H1 (cell line): ENCODE measurements at regions not wholly inside any gene's neighbourhood (a gene's known extent, or its start where the extent isn't known, plus 50 kb on each side); places are given as distances from the start of the nearest gene placed in this dataset.

Experiments
- TF ChIP-seq, protein P1 (sequence below): fragments of 300-600 bp; sonication (generic); IDR thresholded peaks from 2 replicates; pipeline ENCODE4 v1.7.1; 2012; ENCODE audit warnings: low read length, moderate library complexity, mild to moderate bottlenecking, inconsistent platforms; ENCODE audit not compliant: insufficient replicate concordance

GRCh38 chr10:47173929-47174442 is 126.0 kb upstream of the GDF10 start (continued):
- TF ChIP-seq, protein P1, sequence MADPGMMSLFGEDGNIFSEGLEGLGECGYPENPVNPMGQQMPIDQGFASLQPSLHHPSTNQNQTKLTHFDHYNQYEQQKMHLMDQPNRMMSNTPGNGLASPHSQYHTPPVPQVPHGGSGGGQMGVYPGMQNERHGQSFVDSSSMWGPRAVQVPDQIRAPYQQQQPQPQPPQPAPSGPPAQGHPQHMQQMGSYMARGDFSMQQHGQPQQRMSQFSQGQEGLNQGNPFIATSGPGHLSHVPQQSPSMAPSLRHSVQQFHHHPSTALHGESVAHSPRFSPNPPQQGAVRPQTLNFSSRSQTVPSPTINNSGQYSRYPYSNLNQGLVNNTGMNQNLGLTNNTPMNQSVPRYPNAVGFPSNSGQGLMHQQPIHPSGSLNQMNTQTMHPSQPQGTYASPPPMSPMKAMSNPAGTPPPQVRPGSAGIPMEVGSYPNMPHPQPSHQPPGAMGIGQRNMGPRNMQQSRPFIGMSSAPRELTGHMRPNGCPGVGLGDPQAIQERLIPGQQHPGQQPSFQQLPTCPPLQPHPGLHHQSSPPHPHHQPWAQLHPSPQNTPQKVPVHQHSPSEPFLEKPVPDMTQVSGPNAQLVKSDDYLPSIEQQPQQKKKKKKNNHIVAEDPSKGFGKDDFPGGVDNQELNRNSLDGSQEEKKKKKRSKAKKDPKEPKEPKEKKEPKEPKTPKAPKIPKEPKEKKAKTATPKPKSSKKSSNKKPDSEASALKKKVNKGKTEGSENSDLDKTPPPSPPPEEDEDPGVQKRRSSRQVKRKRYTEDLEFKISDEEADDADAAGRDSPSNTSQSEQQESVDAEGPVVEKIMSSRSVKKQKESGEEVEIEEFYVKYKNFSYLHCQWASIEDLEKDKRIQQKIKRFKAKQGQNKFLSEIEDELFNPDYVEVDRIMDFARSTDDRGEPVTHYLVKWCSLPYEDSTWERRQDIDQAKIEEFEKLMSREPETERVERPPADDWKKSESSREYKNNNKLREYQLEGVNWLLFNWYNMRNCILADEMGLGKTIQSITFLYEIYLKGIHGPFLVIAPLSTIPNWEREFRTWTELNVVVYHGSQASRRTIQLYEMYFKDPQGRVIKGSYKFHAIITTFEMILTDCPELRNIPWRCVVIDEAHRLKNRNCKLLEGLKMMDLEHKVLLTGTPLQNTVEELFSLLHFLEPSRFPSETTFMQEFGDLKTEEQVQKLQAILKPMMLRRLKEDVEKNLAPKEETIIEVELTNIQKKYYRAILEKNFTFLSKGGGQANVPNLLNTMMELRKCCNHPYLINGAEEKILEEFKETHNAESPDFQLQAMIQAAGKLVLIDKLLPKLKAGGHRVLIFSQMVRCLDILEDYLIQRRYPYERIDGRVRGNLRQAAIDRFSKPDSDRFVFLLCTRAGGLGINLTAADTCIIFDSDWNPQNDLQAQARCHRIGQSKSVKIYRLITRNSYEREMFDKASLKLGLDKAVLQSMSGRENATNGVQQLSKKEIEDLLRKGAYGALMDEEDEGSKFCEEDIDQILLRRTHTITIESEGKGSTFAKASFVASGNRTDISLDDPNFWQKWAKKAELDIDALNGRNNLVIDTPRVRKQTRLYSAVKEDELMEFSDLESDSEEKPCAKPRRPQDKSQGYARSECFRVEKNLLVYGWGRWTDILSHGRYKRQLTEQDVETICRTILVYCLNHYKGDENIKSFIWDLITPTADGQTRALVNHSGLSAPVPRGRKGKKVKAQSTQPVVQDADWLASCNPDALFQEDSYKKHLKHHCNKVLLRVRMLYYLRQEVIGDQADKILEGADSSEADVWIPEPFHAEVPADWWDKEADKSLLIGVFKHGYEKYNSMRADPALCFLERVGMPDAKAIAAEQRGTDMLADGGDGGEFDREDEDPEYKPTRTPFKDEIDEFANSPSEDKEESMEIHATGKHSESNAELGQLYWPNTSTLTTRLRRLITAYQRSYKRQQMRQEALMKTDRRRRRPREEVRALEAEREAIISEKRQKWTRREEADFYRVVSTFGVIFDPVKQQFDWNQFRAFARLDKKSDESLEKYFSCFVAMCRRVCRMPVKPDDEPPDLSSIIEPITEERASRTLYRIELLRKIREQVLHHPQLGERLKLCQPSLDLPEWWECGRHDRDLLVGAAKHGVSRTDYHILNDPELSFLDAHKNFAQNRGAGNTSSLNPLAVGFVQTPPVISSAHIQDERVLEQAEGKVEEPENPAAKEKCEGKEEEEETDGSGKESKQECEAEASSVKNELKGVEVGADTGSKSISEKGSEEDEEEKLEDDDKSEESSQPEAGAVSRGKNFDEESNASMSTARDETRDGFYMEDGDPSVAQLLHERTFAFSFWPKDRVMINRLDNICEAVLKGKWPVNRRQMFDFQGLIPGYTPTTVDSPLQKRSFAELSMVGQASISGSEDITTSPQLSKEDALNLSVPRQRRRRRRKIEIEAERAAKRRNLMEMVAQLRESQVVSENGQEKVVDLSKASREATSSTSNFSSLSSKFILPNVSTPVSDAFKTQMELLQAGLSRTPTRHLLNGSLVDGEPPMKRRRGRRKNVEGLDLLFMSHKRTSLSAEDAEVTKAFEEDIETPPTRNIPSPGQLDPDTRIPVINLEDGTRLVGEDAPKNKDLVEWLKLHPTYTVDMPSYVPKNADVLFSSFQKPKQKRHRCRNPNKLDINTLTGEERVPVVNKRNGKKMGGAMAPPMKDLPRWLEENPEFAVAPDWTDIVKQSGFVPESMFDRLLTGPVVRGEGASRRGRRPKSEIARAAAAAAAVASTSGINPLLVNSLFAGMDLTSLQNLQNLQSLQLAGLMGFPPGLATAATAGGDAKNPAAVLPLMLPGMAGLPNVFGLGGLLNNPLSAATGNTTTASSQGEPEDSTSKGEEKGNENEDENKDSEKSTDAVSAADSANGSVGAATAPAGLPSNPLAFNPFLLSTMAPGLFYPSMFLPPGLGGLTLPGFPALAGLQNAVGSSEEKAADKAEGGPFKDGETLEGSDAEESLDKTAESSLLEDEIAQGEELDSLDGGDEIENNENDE = no peak
